ENCODE measurements at regions not wholly inside any gene's neighbourhood (a gene's known extent, or its start where the extent isn't known, plus 50 kb on each side); places are given as distances from the start of the nearest gene placed in this dataset.

DNA sequence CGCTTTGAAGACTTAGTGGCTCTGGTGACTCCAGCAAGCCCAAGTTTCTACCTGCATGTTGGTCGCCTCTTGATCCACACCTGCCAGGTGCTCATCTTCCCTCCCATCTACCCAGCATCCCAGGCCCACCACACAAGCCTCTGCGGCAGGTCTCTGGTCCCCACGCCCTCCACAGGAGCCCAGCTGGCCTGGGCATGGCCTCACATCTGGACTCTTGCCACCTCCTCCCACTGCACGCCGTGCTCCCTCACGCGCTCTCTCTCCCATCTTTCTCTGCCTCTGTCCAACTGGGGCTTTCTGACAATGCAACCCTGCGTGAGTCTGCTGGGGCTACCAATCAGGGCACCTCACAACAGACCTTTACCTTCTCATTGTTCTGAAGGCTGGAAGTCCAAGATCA, 50.2 kb upstream of the FGFR2 start:
- no peak for ATAC-seq (replicated peaks)
- peaks cover 4 to 7% of the 10 kb centered on the region in 2 donors for H3K27me3 Mint-ChIP-seq

DNA sequence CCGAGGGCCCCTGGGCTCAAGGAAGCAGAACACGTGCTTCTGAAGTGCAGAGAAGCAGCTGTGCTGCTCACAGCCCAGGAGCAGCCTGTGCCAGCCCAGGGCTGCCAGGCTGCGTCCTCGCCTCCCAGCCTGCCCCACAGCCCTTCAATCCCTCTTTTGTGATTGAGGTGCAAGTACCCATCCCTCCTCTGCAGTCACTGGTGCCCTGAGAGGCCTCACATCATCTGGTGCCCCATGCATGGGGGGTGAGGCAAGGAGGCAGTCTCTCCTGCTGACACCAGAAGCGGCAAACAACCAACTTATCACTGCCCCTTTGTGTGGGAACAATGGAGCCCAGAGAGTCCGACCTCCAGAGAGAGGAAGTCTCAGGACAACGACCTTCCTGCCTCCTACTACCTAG, 49.8 kb upstream of the FGFR2 start:
- Mint-ChIP-seq H3K4me3 (no peak overlapping the region), H3K9me3 (peaks cover 0 to 3% of the 10 kb centered on the region in 2 donors), H3K36me3 (no peaks in the 10 kb centered on the region), H3K27me3 (peaks cover 4 to 7% of the 10 kb centered on the region in 2 donors), H3K4me1 (no peaks in the 10 kb centered on the region), H3K27ac (no peak overlapping the region)
- no peak for DNase-seq
- ATAC-seq (replicated peaks) = no peak

More for the DNA sequence above, 50.2 kb upstream of the FGFR2 start:
- peaks cover 0 to 6% of the 10 kb centered on the region in 2 donors for H3K9me3 Mint-ChIP-seq
- H3K27ac Mint-ChIP-seq = no peak overlapping the region
- no peak overlapping the region for H3K4me3 Mint-ChIP-seq
- DNase-seq = no peak
- H3K36me3 Mint-ChIP-seq = no peaks in the 10 kb centered on the region
- no peaks in the 10 kb centered on the region for H3K4me1 Mint-ChIP-seq
